ENCODE measurements at regions not wholly inside any gene's neighbourhood (a gene's known extent, or its start where the extent isn't known, plus 50 kb on each side); places are given as distances from the start of the nearest gene placed in this dataset.

DNA sequence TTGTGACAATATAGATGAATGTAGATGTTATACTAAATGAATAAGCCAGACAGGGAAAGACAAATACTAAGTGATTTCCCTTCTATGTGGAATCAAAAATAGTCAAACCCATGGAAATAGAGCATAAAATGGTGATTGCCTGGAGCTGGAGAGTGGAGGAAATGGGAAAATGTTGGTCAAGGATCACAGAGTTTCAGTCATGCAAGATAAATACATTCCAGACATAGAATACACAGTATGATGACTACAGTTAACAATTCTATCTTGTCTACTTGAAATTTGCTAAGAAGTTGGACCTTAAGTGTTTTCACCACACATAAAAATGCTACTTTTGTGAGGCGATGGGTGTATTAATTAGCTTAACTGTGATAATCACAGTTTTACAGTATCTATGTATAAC is 1182.7 kb downstream of the AACS start:
- WGBS, 2 experiments (ENCODE audit: extremely low coverage in 1 of 2, insufficient coverage in 1 of 2, insufficient read length in 1 of 2, insufficient replicate concordance in 2 of 2, low coverage in 1 of 2, low lambda C conversion rate in 2 of 2, missing lambda C conversion rate in 1 of 2) = 93% methylated on average over 1 of the region's 1 CpG; no CpG with 5 or more reads in 1 of the 2 experiments
- H4K5ac ChIP-seq (ENCODE audit: insufficient read length, low read depth, low read length) = no peak overlapping the region
- H2AFZ ChIP-seq (ENCODE audit: low read length) = no peak overlapping the region
- no peaks in the 10 kb centered on the region for H3K27me3 ChIP-seq (replicated peaks in 1 of 4; ENCODE audit: control insufficient read depth in 3 of 4, extremely low read depth in 1 of 4, insufficient read depth in 3 of 4, low read length in 3 of 4)
- H2BK120ac ChIP-seq (replicated peaks; ENCODE audit: low read depth, low read length) = no peak overlapping the region
- ChIA-PET POLR2A (ENCODE audit: partially characterized antibody) (no interaction called here), CTCF (ENCODE audit: partially characterized antibody) (no interaction called here)
- H3K9me3 ChIP-seq (ENCODE audit: insufficient read depth in 2 of 2, low read depth in 1 of 2, low read length in 1 of 2) = no peaks in the 10 kb centered on the region
- no peak overlapping the region for H3K9ac ChIP-seq (replicated peaks in 1 of 4; ENCODE audit: extremely low read depth in 1 of 4, low read depth in 3 of 4, low read length in 3 of 4)
- FAIRE-seq (no peak), DNase-seq (ENCODE audit: low read depth in 1 of 2, low spot score in 2 of 2) (no peak)
- H3K4me3 ChIP-seq (ENCODE audit: extremely low read depth in 1 of 4, insufficient read depth in 2 of 4, low read depth in 3 of 4, low read length in 4 of 4) = no peak overlapping the region
- H2AK5ac ChIP-seq (ENCODE audit: low read depth, low read length) = no peak overlapping the region
- no peak overlapping the region for H3K27ac ChIP-seq (ENCODE audit: low read depth, low read length)
- H4K20me1 ChIP-seq (replicated peaks in 1 of 2; ENCODE audit: control insufficient read depth in 1 of 2, insufficient read depth in 2 of 2, low read length in 2 of 2) = no peaks in the 10 kb centered on the region
- H2BK15ac ChIP-seq (ENCODE audit: low read length) = no peak overlapping the region
- H3K36me3 ChIP-seq (ENCODE audit: control insufficient read depth in 2 of 4, insufficient read depth in 4 of 4, low read length in 3 of 4) = no peaks in the 10 kb centered on the region
- H4K91ac ChIP-seq (replicated peaks; ENCODE audit: insufficient read length, low read length) = no peak overlapping the region
- H3K14ac ChIP-seq (ENCODE audit: insufficient read length) = no peak overlapping the region
- H3K18ac ChIP-seq (ENCODE audit: extremely low read depth, low read length) = no peak overlapping the region
- H3K4ac ChIP-seq (replicated peaks; ENCODE audit: insufficient read length, low read depth, low read length) = no peak overlapping the region
- peaks cover 0 to 3% (median 1%) of the 10 kb centered on the region in 4 experiments; a peak in 3 of 7 replicates for H3K4me1 ChIP-seq (replicated peaks in 1 of 4; ENCODE audit: control insufficient read depth in 3 of 4, insufficient read depth in 4 of 4, low read length in 3 of 4)
- H3K23me2 ChIP-seq (ENCODE audit: low read depth, low read length) = no peaks in the 10 kb centered on the region; the same call in 1 of the 2 replicates
- no peak overlapping the region for H3K56ac ChIP-seq (replicated peaks; ENCODE audit: insufficient read length, low read depth, low read length)
- no peak overlapping the region for H3K23ac ChIP-seq (ENCODE audit: insufficient read length)
- H3K4me2 ChIP-seq (ENCODE audit: insufficient read depth in 1 of 2, low read depth in 2 of 2, low read length in 2 of 2) = no peak overlapping the region
- no peak overlapping the region for H4K8ac ChIP-seq (ENCODE audit: extremely low read depth, insufficient read depth, low read length)
- no peaks in the 10 kb centered on the region for H3K79me1 ChIP-seq (ENCODE audit: low read depth, low read length)
- H2BK12ac ChIP-seq (ENCODE audit: low read depth, low read length) = no peak overlapping the region
- H2BK5ac ChIP-seq (ENCODE audit: low read depth, low read length) = no peak overlapping the region
- no peak overlapping the region for H2BK20ac ChIP-seq (ENCODE audit: low read length)
- H3K79me2 ChIP-seq (ENCODE audit: control insufficient read depth in 1 of 2, insufficient read depth in 2 of 2, low read length in 2 of 2) = no peaks in the 10 kb centered on the region
- TF ChIP-seq CEBPB (IDR thresholded peaks at IDR 0.05; ENCODE audit: low read depth, low read length) (no peak), EZH2 (IDR thresholded peaks at IDR 0.05; ENCODE audit: low read depth, low read length, severe bottlenecking) (no peak), SIX5 (IDR thresholded peaks at IDR 0.05; ENCODE audit: low read depth, low read length) (no peak), ZNF274 (IDR thresholded peaks at IDR 0.05; ENCODE audit: borderline replicate concordance, extremely low read depth, low read length) (no peak), GTF2F1 (IDR thresholded peaks at IDR 0.05; ENCODE audit: borderline replicate concordance, low read depth, low read length) (no peak), POLR2A (IDR thresholded peaks at IDR 0.05; ENCODE audit: control extremely low read depth in 1 of 2, low read depth in 2 of 2, low read length in 2 of 2) (no peak), SAP30 (IDR thresholded peaks at IDR 0.05; ENCODE audit: insufficient read depth, insufficient replicate concordance, low read length) (no peak), SIRT6 (IDR thresholded peaks at IDR 0.05; ENCODE audit: low read length) (no peak)
- TF ChIP-seq, protein P1, sequence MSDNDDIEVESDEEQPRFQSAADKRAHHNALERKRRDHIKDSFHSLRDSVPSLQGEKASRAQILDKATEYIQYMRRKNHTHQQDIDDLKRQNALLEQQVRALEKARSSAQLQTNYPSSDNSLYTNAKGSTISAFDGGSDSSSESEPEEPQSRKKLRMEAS (IDR thresholded peaks at IDR 0.05) = no peak
- TF ChIP-seq, protein P2, sequence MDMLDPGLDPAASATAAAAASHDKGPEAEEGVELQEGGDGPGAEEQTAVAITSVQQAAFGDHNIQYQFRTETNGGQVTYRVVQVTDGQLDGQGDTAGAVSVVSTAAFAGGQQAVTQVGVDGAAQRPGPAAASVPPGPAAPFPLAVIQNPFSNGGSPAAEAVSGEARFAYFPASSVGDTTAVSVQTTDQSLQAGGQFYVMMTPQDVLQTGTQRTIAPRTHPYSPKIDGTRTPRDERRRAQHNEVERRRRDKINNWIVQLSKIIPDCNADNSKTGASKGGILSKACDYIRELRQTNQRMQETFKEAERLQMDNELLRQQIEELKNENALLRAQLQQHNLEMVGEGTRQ (IDR thresholded peaks at IDR 0.05; ENCODE audit: low read length) = no peak
